Panc1 (cell line): ENCODE measurements at regions not wholly inside any gene's neighbourhood (a gene's known extent, or its start where the extent isn't known, plus 50 kb on each side); places are given as distances from the start of the nearest gene placed in this dataset.

ENCODE experiments used
- ATAC-seq: fragments of 200-7000 bp; cut with Tn5 transposase; 2 replicates; pipeline ENCODE4 v1.9.1; 2020; ENCODE audit warnings: mild to moderate bottlenecking, moderate library complexity
- BruUV-seq: library from RNA; stranded (reverse); fragments of 400-500 nt; replicated peaks from 2 replicates; lab custom pipeline; 2021; lab: Mats Ljungman, UMichigan
- CTCF ChIA-PET: fragments of 300-600 bp; sonication (Branson Sonifier 250); formaldehyde crosslinking; loops from one replicate; lab custom pipeline; 2022; ENCODE audit warnings: antibody characterized with exemption; lab: Charles Lee
- POLR2A ChIA-PET: fragments of 300-600 bp; sonication (Branson Sonifier 250); formaldehyde crosslinking; loops from one replicate; lab custom pipeline; 2022; ENCODE audit warnings: antibody characterized with exemption; lab: Charles Lee
- DNase-seq: peaks from one replicate; pipeline ENCODE4 v3.0.0-alpha.2; 2010; ENCODE audit warnings: low read depth, low spot score
- H3K27ac ChIP-seq: 2 replicates; pipeline ENCODE4 v1.5.1; 2011; ENCODE audit warnings: mild to moderate bottlenecking, low read length, inconsistent platforms
- H3K27me3 ChIP-seq: fragments of 200-500 bp; sonication (Bioruptor generic); 2 replicates; pipeline ENCODE4 v1.6.0; 2014; ENCODE audit warnings: low read length, inconsistent platforms; ENCODE audit not compliant: control insufficient read depth, insufficient read depth
- H3K36me3 ChIP-seq: fragments of 200-500 bp; sonication (Bioruptor generic); 2 replicates; pipeline ENCODE4 v1.5.1; 2014; ENCODE audit warnings: inconsistent platforms, mild to moderate bottlenecking, low read length, moderate library complexity; ENCODE audit not compliant: control insufficient read depth, insufficient read depth
- H3K4me1 ChIP-seq: 2 replicates; pipeline ENCODE4 v1.5.1; 2011; ENCODE audit warnings: inconsistent platforms, mild to moderate bottlenecking, low read length, moderate library complexity; ENCODE audit not compliant: control insufficient read depth, insufficient read depth
- H3K4me3 ChIP-seq, 2 experiments: 2 replicates each; pipeline ENCODE4 v1.5.1; 2011 to 2012; ENCODE audit warnings: low read depth in 2 of 2, low read length in 2 of 2, mild to moderate bottlenecking in 2 of 2, inconsistent platforms in 1 of 2, moderate library complexity in 1 of 2
- H3K9me3 ChIP-seq: fragments of 200-500 bp; sonication (Bioruptor generic); 2 replicates; pipeline ENCODE4 v1.5.1; 2014; ENCODE audit warnings: low read depth, mild to moderate bottlenecking, inconsistent platforms, low read length, moderate library complexity; ENCODE audit not compliant: control insufficient read depth, insufficient read depth
- POLR2AphosphoS5 ChIP-seq: IDR thresholded peaks from 2 replicates; pipeline ENCODE4 v1.6.1; 2012; ENCODE audit warnings: mild to moderate bottlenecking, low read depth, low read length, moderate library complexity
- SIN3A ChIP-seq: IDR thresholded peaks from 2 replicates; pipeline ENCODE4 v1.6.1; 2012; ENCODE audit warnings: low read depth, mild to moderate bottlenecking, low read length, moderate library complexity, borderline replicate concordance; ENCODE audit not compliant: insufficient read depth
- TCF7L2 ChIP-seq: IDR thresholded peaks from 2 replicates; pipeline ENCODE4 v1.6.1; 2011; ENCODE audit warnings: mild to moderate bottlenecking, low read depth, low read length, inconsistent platforms
- in situ Hi-C: cut with HindIII; loops from 2 replicates; pipeline ENCODE4 v1.10.0; 2016; ENCODE audit warnings: low sequenced_read_pairs, low pct_unique_long_range_greater_than_20kb
- intact Hi-C: fragments of 100-400 bp; cut with micrococcal nuclease; formaldehyde crosslinking; loops from one replicate; pipeline ENCODE4 v1.10.0; 2022; ENCODE audit not compliant: unreplicated experiment
- TF ChIP-seq, protein P1 (sequence below): fragments of 450-650 bp; IDR thresholded peaks from 2 replicates; pipeline ENCODE4 v1.5.1; 2017; ENCODE audit warnings: mild to moderate bottlenecking
- TF ChIP-seq, protein P2 (sequence below), 2 experiments: IDR thresholded peaks; 2 replicates each; pipeline ENCODE4 v1.6.1; 2011 to 2012; ENCODE audit warnings: low read depth in 2 of 2, control low read depth in 1 of 2, low read length in 1 of 2, mild to moderate bottlenecking in 1 of 2, moderate library complexity in 1 of 2; ENCODE audit not compliant: insufficient read depth in 1 of 2

DNA sequence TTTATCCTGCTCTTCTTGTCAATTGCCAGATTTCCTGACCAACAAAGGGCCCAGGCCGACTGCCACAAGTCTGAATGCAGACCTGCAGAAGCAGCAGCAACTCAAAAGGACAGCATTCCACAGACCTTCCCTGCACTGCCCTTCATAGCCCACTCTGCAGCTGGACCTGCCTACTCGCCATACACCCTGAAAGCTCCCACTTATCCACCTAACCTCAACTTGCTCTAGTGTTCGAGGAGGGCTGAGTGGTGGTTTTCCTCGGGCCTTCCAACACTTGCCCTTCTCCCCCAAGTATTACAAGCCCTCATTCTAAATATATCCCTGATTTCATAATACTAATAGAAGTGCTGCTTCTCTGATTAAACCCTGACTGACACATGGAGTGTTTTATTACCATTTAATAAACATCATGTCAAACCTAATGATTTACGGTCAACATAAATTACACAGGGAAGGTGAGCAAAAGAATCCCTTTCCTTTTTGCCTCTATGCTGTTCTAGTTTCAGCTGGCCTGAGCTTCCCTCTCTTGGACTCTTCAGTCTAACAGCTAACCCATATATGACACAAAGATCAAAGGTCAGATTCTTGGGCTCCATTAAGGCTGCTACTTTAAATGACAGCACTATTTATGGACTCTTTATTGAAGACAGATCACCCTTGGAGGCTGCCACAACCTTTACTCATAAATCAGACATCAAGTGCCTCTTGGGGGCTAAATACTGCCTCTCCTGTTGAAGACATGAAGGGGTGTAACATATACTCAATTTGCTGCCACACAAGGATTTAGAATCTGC is 1546.9 kb upstream of the TMEM132C start:
- no peak for DNase-seq
- Histone ChIP-seq H3K36me3 (no peaks in the 10 kb centered on the region), H3K4me1 (no peaks in the 10 kb centered on the region), H3K27me3 (no peaks in the 10 kb centered on the region), H3K27ac (no peak overlapping the region), H3K9me3 (no peaks in the 10 kb centered on the region), H3K4me3 (no peak overlapping the region)
- no peak for ATAC-seq
- no TSS peak for BruUV-seq
- ChIA-PET CTCF (no interaction called here), POLR2A (no interaction called here)
- intact Hi-C loops: no loop called here
- TF ChIP-seq, protein P1, sequence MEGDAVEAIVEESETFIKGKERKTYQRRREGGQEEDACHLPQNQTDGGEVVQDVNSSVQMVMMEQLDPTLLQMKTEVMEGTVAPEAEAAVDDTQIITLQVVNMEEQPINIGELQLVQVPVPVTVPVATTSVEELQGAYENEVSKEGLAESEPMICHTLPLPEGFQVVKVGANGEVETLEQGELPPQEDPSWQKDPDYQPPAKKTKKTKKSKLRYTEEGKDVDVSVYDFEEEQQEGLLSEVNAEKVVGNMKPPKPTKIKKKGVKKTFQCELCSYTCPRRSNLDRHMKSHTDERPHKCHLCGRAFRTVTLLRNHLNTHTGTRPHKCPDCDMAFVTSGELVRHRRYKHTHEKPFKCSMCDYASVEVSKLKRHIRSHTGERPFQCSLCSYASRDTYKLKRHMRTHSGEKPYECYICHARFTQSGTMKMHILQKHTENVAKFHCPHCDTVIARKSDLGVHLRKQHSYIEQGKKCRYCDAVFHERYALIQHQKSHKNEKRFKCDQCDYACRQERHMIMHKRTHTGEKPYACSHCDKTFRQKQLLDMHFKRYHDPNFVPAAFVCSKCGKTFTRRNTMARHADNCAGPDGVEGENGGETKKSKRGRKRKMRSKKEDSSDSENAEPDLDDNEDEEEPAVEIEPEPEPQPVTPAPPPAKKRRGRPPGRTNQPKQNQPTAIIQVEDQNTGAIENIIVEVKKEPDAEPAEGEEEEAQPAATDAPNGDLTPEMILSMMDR: no peak
- TF ChIP-seq SIN3A (no peak), TCF7L2 (no peak), POLR2AphosphoS5 (no peak)
- TF ChIP-seq, protein P2, sequence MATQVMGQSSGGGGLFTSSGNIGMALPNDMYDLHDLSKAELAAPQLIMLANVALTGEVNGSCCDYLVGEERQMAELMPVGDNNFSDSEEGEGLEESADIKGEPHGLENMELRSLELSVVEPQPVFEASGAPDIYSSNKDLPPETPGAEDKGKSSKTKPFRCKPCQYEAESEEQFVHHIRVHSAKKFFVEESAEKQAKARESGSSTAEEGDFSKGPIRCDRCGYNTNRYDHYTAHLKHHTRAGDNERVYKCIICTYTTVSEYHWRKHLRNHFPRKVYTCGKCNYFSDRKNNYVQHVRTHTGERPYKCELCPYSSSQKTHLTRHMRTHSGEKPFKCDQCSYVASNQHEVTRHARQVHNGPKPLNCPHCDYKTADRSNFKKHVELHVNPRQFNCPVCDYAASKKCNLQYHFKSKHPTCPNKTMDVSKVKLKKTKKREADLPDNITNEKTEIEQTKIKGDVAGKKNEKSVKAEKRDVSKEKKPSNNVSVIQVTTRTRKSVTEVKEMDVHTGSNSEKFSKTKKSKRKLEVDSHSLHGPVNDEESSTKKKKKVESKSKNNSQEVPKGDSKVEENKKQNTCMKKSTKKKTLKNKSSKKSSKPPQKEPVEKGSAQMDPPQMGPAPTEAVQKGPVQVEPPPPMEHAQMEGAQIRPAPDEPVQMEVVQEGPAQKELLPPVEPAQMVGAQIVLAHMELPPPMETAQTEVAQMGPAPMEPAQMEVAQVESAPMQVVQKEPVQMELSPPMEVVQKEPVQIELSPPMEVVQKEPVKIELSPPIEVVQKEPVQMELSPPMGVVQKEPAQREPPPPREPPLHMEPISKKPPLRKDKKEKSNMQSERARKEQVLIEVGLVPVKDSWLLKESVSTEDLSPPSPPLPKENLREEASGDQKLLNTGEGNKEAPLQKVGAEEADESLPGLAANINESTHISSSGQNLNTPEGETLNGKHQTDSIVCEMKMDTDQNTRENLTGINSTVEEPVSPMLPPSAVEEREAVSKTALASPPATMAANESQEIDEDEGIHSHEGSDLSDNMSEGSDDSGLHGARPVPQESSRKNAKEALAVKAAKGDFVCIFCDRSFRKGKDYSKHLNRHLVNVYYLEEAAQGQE (IDR thresholded peaks at IDR 0.05; ENCODE audit: insufficient read depth in 1 of 2, low read depth in 2 of 2, low read length in 1 of 2): no peak
- in situ Hi-C loops: no loop called here

DNA sequence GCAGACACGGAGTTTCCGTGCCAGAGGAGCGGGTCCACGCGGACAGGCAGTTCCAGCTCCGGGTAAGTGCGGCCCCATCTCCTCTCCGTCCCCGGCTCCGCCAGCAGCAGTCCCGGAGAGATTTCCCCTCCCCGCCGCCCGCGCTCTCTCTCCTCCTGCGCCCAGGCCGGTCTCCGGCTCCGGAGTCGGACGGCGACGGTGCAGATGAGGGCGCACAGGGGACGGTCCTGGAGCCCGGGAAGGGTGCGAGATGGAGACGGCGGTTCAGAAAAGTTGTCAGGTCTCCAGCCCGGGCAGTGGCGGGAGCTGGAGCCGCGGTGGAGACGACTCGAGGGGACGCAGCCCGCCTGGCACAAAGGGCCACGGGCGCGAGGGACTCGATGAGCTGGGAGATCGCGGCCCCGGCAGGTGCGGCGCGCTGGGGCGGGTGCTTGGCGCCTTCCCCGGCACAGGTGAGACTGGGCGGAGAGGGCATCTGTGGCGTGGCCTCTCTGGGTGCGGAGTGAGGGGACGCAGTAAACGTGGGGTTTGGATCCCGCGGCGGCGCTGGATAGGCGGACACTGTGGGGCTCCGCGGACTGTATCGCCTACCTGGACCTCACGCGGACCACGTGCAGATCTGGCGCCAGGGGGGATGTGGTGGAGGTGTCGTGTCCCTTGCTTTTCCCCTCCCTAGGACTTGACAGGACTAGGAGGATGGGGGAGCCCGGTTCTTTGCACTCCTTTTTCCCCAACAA is 1540.3 kb upstream of the TMEM132C start:
- POLR2A ChIA-PET: no interaction called here
- no peaks in the 10 kb centered on the region for H3K36me3 ChIP-seq
- CTCF ChIA-PET: no interaction called here
- ATAC-seq (no peak), DNase-seq (no peak)
- no peak overlapping the region for H3K27ac ChIP-seq
- TF ChIP-seq SIN3A: no peak
- TF ChIP-seq TCF7L2: no peak
- TF ChIP-seq, protein P1: no peak
- TF ChIP-seq, protein P2 (IDR thresholded peaks at IDR 0.05; ENCODE audit: insufficient read depth in 1 of 2, low read depth in 2 of 2, low read length in 1 of 2): no peak
- TF ChIP-seq POLR2AphosphoS5: no peak
- H3K27me3 ChIP-seq: no peaks in the 10 kb centered on the region
- intact Hi-C loops: no loop called here
- H3K4me1 ChIP-seq: no peaks in the 10 kb centered on the region
- H3K4me3 ChIP-seq: no peak overlapping the region
- BruUV-seq: no TSS peak
- H3K9me3 ChIP-seq: no peaks in the 10 kb centered on the region
- in situ Hi-C loops: no loop called here
